PC-3 (cell line): ENCODE measurements at regions not wholly inside any gene's neighbourhood (a gene's known extent, or its start where the extent isn't known, plus 50 kb on each side); places are given as distances from the start of the nearest gene placed in this dataset.

Experiments
- ATAC-seq: fragments of 200-7000 bp; cut with Tn5 transposase; 2 replicates; pipeline ENCODE4 v1.9.1; 2020; ENCODE audit warnings: mild to moderate bottlenecking, moderate library complexity
- BruUV-seq: library from RNA; stranded (reverse); fragments of 400-500 nt; replicated peaks from 2 replicates; lab custom pipeline; 2021; lab: Mats Ljungman, UMichigan
- CTCF ChIA-PET: fragments of 300-600 bp; sonication (Branson Sonifier 250); formaldehyde crosslinking; loops from one replicate; lab custom pipeline; 2022; ENCODE audit warnings: antibody characterized with exemption; lab: Charles Lee
- POLR2A ChIA-PET: fragments of 300-600 bp; sonication (Branson Sonifier 250); formaldehyde crosslinking; loops from one replicate; lab custom pipeline; 2022; ENCODE audit warnings: antibody characterized with exemption; ENCODE audit not compliant: unreplicated experiment; lab: Charles Lee
- DNase-seq: peaks from one replicate; pipeline ENCODE4 v3.0.0-alpha.2; 2015
- H2AFZ ChIP-seq: fragments of 300-600 bp; sonication (generic); 2 replicates; pipeline ENCODE4 v1.6.0; 2016; ENCODE audit warnings: antibody characterized with exemption, low read length
- H3F3A ChIP-seq: fragments of 300-600 bp; sonication (generic); one replicate; pipeline ENCODE4 v1.6.0; 2017; ENCODE audit warnings: antibody characterized with exemption, low read length, control low read depth, mild to moderate bottlenecking; ENCODE audit not compliant: unreplicated experiment
- H3K27ac ChIP-seq: fragments of 300-600 bp; sonication (generic); 2 replicates; pipeline ENCODE4 v1.5.1; 2016; ENCODE audit warnings: mild to moderate bottlenecking, low read length
- H3K27me3 ChIP-seq: fragments of 300-600 bp; sonication (generic); 2 replicates; pipeline ENCODE4 v1.6.1; 2016; ENCODE audit warnings: low read length, mixed read lengths
- H3K36me3 ChIP-seq: fragments of 300-600 bp; sonication (generic); 2 replicates; pipeline ENCODE4 v1.6.1; 2016; ENCODE audit warnings: low read depth, mixed run types, low read length, mixed read lengths
- H3K4me1 ChIP-seq: fragments of 300-600 bp; sonication (generic); 2 replicates; pipeline ENCODE4 v1.5.1; 2016; ENCODE audit warnings: low read length; ENCODE audit not compliant: insufficient read depth
- H3K4me2 ChIP-seq: fragments of 300-600 bp; sonication (generic); 2 replicates; pipeline ENCODE4 v1.6.0; 2016; ENCODE audit warnings: low read length
- H3K4me3 ChIP-seq: fragments of 300-600 bp; sonication (generic); 2 replicates; pipeline ENCODE4 v1.5.1; 2016; ENCODE audit warnings: mild to moderate bottlenecking, low read length, mixed read lengths
- H3K79me2 ChIP-seq: fragments of 300-600 bp; sonication (generic); 2 replicates; pipeline ENCODE4 v1.6.1; 2017; ENCODE audit warnings: low read length, mixed read lengths
- H3K9ac ChIP-seq: fragments of 300-600 bp; sonication (generic); 2 replicates; pipeline ENCODE4 v1.6.0; 2016; ENCODE audit warnings: mild to moderate bottlenecking, low read length
- H3K9me2 ChIP-seq: fragments of 300-600 bp; sonication (generic); replicated peaks from 2 replicates; pipeline ENCODE4 v1.6.1; 2016; ENCODE audit warnings: mixed run types, low read length, mixed read lengths
- H3K9me3 ChIP-seq: fragments of 300-600 bp; sonication (generic); 2 replicates; pipeline ENCODE4 v1.6.1; 2016; ENCODE audit warnings: low read length, mixed read lengths
- H4K20me1 ChIP-seq: fragments of 300-600 bp; sonication (generic); 2 replicates; pipeline ENCODE4 v1.6.1; 2016; ENCODE audit warnings: low read length, mixed read lengths
- CTCF ChIP-seq: fragments of 300-600 bp; sonication (generic); conservative IDR thresholded peaks from 2 replicates; pipeline ENCODE4 v1.5.1; 2017; ENCODE audit warnings: antibody characterized with exemption, low read depth, mild to moderate bottlenecking, low read length
- EZH2 ChIP-seq: fragments of 300-600 bp; sonication (generic); IDR thresholded peaks from one replicate; pipeline ENCODE4 v1.6.1; 2017; ENCODE audit warnings: antibody characterized with exemption, mild to moderate bottlenecking, low read length; ENCODE audit not compliant: unreplicated experiment
- EZH2phosphoT487 ChIP-seq: fragments of 300-600 bp; sonication (generic); IDR thresholded peaks from 2 replicates; pipeline ENCODE4 v1.6.1; 2018; ENCODE audit warnings: mild to moderate bottlenecking, antibody characterized with exemption, low read length, borderline replicate concordance
- intact Hi-C: fragments of 100-400 bp; cut with micrococcal nuclease; formaldehyde crosslinking; loops from 2 replicates; pipeline ENCODE4 v1.9.0; 2023

GRCh38 chr16:9393591-9393990 lies 302.1 kb downstream of the HAPSTR1 start:
- Histone ChIP-seq H2AFZ (no peak overlapping the region), H3K4me2 (no peak overlapping the region), H3K36me3 (no peaks in the 10 kb centered on the region), H3K9ac (no peak overlapping the region), H3K4me3 (no peak overlapping the region), H3K27ac (no peak overlapping the region), H3K79me2 (no peaks in the 10 kb centered on the region), H4K20me1 (no peaks in the 10 kb centered on the region), H3K9me2 (no peaks in the 10 kb centered on the region), H3K4me1 (no peaks in the 10 kb centered on the region), H3K27me3 (no peaks in the 10 kb centered on the region), H3K9me3 (no peaks in the 10 kb centered on the region), H3F3A (no peaks in the 10 kb centered on the region)
- TF ChIP-seq EZH2phosphoT487 (no peak), EZH2 (no peak), CTCF (no peak)
- ChIA-PET POLR2A (no interaction called here), CTCF (no interaction called here)
- no peak for ATAC-seq
- no peak for DNase-seq
- intact Hi-C loops, result no loop called here
- BruUV-seq, result no TSS peak

GRCh38 chr16:9395958-9396359 lies 304.5 kb downstream of the HAPSTR1 start:
- no peaks in the 10 kb centered on the region for H4K20me1 ChIP-seq
- H3F3A ChIP-seq, result no peaks in the 10 kb centered on the region
- no peak overlapping the region for H3K9ac ChIP-seq
- ChIA-PET POLR2A (no interaction called here), CTCF (no interaction called here)
- no peaks in the 10 kb centered on the region for H3K27me3 ChIP-seq
- no peaks in the 10 kb centered on the region for H3K9me3 ChIP-seq
- no peak overlapping the region for H3K4me2 ChIP-seq
- intact Hi-C loops, result no loop called here
- DNase-seq (no peak), ATAC-seq (no peak)
- H3K4me1 ChIP-seq, result no peaks in the 10 kb centered on the region
- H3K4me3 ChIP-seq, result no peak overlapping the region
- TF ChIP-seq CTCF (no peak), EZH2 (no peak), EZH2phosphoT487 (no peak)
- BruUV-seq, result no TSS peak
- no peak overlapping the region for H3K27ac ChIP-seq
- H3K9me2 ChIP-seq, result no peaks in the 10 kb centered on the region
- H3K79me2 ChIP-seq, result no peaks in the 10 kb centered on the region
- no peaks in the 10 kb centered on the region for H3K36me3 ChIP-seq
- no peak overlapping the region for H2AFZ ChIP-seq

- no TSS peak for BruUV-seq
- CTCF ChIA-PET, result no interaction called here
- Histone ChIP-seq H3K4me1 (no peaks in the 10 kb centered on the region), H3K36me3 (no peaks in the 10 kb centered on the region), H2AFZ (no peak overlapping the region), H3K9me2 (no peaks in the 10 kb centered on the region), H3K79me2 (no peaks in the 10 kb centered on the region), H3F3A (no peaks in the 10 kb centered on the region), H3K4me3 (no peak overlapping the region), H3K9me3 (no peaks in the 10 kb centered on the region), H4K20me1 (no peaks in the 10 kb centered on the region), H3K4me2 (no peak overlapping the region), H3K27me3 (no peaks in the 10 kb centered on the region), H3K9ac (no peak overlapping the region), H3K27ac (no peak overlapping the region)
- DNase-seq (no peak), ATAC-seq (no peak)
- intact Hi-C loops, result no loop called here
- POLR2A ChIA-PET, result no interaction called here
- TF ChIP-seq CTCF (no peak), EZH2 (no peak), EZH2phosphoT487 (no peak)
Observed at GRCh38 chr16:9399573-9399972, 308.1 kb downstream of the HAPSTR1 start.
